Right lobe of liver (tissue), 4 donors: ENCODE measurements at regions not wholly inside any gene's neighbourhood (a gene's known extent, or its start where the extent isn't known, plus 50 kb on each side); places are given as distances from the start of the nearest gene placed in this dataset.
A peak's percentile ranks its signal among the peaks of the same experiment; 100 is the strongest.

Experiments
- CTCF ChIP-seq, 4 donors: fragments of 200-600 bp in 3 of 4; fragments of 450-650 bp in 1 of 4; IDR thresholded peaks; one replicate each; pipeline versions ENCODE4 v1.5.1 to v1.8.0; 2016 to 2022; ENCODE audit warnings: antibody characterized with exemption in 4 of 4, mild to moderate bottlenecking in 2 of 4
- POLR2A ChIP-seq: fragments of 450-650 bp; IDR thresholded peaks from one replicate; pipeline ENCODE4 v1.6.1; 2017; ENCODE audit warnings: antibody characterized with exemption, mild to moderate bottlenecking
- donor health status: DM: no; HTN: no; CAD: no.
- donor health status: DM: no; HTN: no; CAD: no.
- donor health status: DM: no; HTN: yes; CAD: no.

- TF ChIP-seq CTCF (IDR thresholded peaks at IDR 0.05) (peak; percentile 17 to 46 (median 30)), POLR2A (no peak)
These were observed 317.6 kb upstream of the PROX1 start for GRCh38 chr1:213669964-213670691.
